HG03342 (cell line): ENCODE measurements at regions not wholly inside any gene's neighbourhood (a gene's known extent, or its start where the extent isn't known, plus 50 kb on each side); places are given as distances from the start of the nearest gene placed in this dataset.

Source experiments
- ATAC-seq: cut with Tn5 transposase; IDR thresholded peaks from one replicate; pipeline ENCODE4 v1.9.1; 2021; ENCODE audit warnings: mild to moderate bottlenecking, moderate library complexity; ENCODE audit not compliant: unreplicated experiment

GRCh38 chr9:2351324-2351723 lies 270.3 kb upstream of the VLDLR start:
- ATAC-seq, result no peak

DNA sequence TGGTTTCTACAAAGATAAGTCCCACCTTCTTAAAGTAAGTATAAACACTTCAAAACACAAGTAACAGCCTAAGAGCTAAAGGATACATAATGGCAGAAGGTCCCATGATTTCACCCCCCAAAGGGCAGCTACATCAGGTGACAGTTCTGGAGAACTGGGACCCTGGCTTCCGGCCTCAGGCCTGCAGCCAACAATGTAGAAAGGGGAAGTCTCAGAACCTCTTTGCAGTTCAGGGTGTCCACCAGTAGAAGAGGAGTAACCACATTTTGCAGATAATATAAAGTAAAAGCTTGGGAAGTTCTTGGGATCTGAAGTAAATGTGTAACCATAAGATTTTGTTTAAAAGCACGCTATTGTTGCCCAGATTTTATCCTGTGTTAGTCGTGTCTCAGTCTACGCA lies 267.4 kb upstream of the VLDLR start:
- no peak for ATAC-seq

DNA sequence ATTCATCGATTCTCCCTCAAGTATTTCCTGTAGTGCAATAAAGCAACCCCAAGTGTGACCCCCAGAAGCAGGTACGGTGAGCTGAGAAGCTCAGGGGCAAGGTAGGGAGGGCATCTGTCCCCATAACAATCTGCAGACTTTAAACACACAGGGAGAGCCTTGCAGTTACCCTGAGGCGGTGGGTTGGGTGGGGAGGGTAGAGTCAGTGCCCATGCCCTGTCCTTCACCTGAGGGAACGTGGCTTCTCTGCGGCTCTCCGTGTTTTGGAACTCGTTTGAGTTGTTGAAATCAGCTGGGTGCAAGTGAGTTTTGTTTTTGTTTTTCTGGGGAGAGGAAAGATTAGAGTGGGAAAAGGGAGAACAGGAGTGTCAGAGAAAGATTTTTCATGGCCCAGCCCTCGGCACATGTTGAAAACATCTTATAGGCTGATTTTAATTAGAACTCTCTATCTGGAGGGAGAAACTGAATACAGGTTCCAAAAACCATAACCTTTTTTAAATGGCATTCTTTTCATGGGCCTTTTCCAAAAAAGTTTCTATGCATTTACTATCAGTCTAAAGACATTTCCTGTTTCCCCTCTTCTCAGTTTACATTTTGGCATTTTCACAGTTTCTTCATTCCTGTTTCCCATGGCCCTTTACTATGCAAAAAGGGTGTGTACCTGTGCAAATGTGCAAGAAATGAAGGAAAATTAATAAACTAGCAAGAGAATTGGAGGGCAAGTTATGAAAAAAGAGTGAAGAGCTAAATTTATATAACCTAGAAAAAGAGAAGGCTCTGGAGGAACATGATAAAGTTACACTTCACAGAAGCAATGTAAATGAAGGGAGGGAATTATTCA lies 266.5 kb upstream of the VLDLR start:
- ATAC-seq, result no peak

GRCh38 chr9:2355697-2355983 lies 265.9 kb upstream of the VLDLR start:
- ATAC-seq, result no peak

- ATAC-seq, result no peak
These were observed 265.4 kb upstream of the VLDLR start for GRCh38 chr9:2356041-2356790.

DNA sequence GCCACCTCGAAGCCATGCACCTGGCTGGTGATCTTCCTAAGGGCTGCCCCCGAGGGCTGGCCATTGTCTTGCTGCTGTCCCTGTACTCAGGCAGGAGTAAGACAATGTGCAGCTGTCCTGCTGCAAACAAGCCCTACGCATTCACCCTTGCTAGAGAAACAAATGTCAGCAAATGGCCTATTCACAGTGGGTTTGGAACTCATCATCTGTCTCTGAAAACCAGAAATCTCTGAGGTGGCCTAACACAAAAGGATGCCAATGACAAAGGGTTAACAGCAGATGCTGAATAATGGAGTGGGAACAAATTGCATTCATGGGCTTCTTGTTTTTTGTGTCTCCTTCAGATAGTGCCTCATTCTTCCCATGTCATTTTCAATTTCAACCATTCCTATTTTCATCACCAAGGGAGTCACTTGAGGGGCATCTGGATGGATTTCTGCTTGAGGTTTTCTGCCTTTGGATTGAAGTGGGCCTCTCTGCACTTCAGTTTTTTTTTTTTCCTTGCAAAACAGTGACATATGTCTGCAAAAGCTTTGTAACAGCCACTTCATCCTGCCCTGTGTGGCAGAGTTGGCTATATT lies 261.6 kb upstream of the VLDLR start:
- ATAC-seq, result no peak

DNA sequence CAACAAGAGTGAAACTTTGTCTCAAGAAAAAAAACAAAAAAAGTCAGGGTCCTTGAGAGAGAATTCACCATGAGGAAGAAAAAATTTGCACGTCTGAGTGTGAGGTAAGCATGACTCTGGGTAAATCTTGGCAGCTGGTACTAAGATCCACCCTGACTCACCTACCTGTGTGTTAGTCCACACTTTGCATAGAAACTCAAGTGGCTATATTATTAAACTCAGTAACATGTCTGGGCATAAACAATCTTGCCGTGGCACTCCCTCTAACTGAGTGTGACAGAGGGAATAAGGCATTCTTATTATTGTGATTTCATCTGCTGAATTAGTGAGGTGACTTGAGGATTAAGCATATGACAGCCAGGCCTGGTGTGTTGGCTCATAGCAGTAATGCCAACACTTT lies 259.4 kb upstream of the VLDLR start:
- no peak for ATAC-seq

DNA sequence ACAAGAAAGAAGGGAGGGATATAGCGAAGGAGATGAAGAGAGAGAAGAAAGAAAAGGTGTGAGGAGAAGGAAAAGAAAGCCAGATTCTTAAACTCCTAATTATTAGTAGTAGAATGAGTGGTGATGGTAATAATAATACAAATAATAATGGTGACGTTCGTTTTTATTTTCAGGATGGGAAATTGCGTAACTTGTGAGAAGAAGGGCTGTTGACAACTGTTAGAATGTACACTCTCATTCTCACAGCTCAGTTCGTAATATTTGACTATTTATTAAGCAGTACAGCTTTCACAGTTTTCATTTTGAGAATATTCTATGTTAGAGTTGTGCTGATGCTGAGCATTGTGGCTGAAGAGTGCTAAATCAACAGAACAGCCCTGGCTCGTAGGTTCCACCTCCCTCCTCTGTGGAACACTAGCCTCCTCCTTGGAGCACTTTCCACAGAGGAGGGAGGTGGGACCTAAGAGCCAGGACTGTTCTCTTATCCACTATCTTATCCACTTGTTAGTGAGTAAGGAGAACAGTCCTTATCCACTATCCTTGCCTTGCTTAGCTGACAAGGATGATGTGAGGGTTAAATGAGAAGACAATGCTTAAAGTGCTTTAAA lies 258.3 kb upstream of the VLDLR start:
- no peak for ATAC-seq

GRCh38 chr9:2363781-2364180 lies 257.8 kb upstream of the VLDLR start:
- no peak for ATAC-seq

DNA sequence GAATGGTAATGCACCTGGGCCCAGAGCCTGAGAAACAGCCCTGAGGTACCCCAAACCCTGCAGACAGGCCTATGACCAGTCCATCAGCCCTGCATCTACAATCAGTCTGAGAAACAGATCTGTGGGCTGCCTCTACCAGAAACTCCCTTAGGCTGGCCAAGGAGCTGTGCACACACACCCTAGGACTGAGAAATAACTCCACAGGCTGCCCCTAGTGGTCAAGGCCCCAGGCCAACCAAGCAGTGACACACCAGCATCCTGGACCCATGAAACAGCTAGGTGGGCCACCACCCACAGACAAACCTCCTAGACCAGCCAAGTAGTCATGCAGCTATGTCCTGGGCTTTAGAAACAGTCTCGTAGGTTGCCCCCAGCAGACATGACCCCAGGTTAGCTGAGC lies 253.6 kb upstream of the VLDLR start:
- no peak for ATAC-seq

DNA sequence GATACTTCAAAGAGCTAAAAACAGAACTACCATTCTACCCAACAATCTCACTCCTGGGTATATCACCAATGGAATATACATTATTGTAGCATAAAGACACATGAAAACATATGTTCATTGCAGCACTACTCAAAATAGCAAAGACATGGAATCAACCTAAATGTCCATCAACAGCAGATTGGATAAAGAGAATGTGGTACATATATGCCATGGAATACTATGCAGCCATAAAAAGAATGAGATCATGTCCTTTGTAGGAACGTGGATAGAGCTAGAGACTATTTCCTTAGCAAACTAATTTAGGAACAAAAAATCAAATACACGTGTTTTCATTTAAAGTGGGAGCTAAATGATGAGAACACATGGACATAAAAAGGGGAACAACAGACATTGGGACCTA lies 247.9 kb upstream of the VLDLR start:
- ATAC-seq, result no peak

DNA sequence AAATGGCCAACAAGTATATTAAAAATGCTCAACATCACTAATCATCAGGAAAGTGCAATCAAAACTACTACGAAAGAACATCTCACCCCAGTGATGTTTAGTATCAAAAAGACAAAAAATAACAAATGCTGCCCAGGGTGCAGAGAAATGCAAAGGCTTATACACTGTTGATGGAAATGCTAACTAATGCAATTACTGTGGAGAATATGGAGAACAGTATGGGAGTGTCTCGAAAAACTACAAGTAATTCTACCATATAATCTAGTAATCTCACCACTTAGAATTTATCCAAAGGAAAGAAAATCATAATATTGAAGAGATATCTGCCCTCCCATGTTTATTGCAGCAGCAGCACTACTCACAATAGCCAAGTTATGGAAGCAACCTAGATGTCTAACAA lies 246.5 kb upstream of the VLDLR start:
- no peak for ATAC-seq

- ATAC-seq, result no peak
These were observed 244.5 kb upstream of the VLDLR start for GRCh38 chr9:2377117-2377516.

DNA sequence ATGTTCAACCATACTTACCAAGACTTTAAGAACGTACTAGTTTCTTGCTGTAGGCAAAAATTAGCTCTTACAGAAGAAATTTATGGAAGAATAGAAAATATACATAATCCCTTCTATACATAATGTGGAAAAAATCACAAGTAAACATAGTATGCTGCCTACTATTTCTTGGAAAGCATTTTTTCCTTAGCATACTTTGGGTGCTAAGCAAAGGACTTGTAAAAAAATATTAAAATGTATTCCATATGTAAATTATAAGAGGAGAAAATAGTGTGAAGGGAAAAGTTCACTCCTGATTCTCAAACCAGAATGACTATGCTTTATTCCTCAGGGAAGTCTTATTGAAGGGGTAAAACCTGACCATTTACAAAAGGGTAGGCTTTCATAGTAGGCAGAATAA lies 243.8 kb upstream of the VLDLR start:
- ATAC-seq, result no peak

- no peak for ATAC-seq
These were observed 243.3 kb upstream of the VLDLR start for GRCh38 chr9:2378266-2378665.

- no peak for ATAC-seq
These were observed 242.8 kb upstream of the VLDLR start for GRCh38 chr9:2378816-2379215.

- ATAC-seq, result no peak
These were observed 236.8 kb upstream of the VLDLR start for GRCh38 chr9:2384741-2385140.

- no peak for ATAC-seq
These were observed 235.8 kb upstream of the VLDLR start for GRCh38 chr9:2385746-2386145.

DNA sequence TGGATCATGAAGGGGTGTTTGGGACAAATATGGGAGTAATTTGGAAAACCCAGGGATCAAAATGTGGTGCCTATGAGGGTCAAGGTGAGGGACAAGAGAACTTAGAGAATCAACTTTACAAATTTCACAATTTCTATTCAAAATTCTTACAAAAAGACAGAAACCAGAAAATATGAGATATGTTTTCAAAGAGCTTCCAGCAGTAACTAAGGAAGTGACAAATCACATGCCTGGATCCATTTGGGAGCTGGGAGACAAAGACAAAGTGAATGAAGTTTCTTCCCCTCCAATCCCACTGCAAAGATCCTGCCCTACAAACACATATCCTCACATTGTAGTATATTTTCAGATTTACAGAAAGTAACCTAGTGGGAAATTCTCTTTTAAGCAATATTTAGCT lies 235.0 kb upstream of the VLDLR start:
- no peak for ATAC-seq

- no peak for ATAC-seq
These were observed 234.4 kb upstream of the VLDLR start for GRCh38 chr9:2387166-2387565.

- no peak for ATAC-seq
These were observed 232.2 kb upstream of the VLDLR start for GRCh38 chr9:2389404-2389803.

DNA sequence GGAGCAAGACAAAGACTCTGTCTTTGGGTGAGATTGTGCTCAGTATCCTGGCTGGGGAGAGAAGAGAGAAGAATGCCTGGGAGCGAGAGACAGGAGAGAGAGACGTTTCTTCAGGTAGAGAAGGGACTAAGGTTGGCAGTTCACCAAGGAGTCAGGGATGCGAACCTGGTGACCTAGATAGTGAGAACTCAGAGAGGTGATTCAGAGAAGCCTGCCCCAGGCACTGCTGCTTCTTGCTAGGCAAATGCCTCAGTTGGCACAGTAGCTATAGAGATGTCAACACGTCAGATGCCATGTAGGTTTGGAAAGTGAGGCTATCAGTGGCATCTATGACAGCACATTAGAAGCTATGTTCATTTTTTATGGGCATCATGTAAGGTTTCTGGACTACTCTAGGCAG lies 231.6 kb upstream of the VLDLR start:
- ATAC-seq, result no peak
